HG03025 (cell line): ENCODE measurements at regions not wholly inside any gene's neighbourhood (a gene's known extent, or its start where the extent isn't known, plus 50 kb on each side); places are given as distances from the start of the nearest gene placed in this dataset.

Experiments
- ATAC-seq: cut with Tn5 transposase; IDR thresholded peaks from one replicate; pipeline ENCODE4 v1.9.1; 2021; ENCODE audit warnings: mild to moderate bottlenecking, moderate library complexity; ENCODE audit not compliant: unreplicated experiment, low FRiP score

DNA sequence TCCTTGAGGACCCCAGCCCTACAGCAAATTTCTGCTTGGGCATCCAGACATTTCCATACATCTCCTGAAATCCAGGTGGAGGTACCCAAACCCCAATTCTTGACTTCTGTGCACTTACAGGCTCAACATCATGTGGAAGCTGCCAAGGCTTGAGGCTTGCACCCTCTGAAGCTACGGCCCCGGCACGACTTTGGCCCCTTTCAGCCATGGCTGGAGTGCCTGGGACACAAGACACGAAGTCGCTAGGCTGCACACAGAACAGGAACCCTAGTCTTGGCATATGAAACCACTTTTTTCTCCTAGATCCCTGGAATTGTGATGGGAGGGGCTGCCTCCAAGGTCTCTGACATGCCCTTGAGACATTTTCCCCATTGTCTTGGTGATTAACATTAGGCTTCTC lies 1417.7 kb downstream of the ARAP2 start:
- no peak for ATAC-seq

DNA sequence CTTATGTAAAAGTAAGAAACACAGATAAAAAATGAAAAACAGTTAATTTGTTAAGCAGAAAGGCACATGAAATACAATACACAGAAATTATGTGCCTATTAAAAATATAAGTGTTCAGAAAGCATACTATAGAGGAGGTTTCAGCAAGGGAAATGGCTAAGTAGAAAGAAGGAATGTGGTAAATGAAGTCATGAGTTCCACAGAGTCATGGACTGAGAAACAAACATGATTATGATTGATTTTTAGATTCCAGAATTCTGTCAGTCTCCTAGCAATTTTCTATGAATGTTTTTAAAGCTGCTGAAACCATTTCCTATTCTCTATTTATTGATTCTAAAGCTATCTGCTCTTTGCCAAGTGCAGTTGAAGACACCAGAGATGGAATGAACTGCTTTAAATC lies 1398.4 kb downstream of the ARAP2 start:
- ATAC-seq: no peak

DNA sequence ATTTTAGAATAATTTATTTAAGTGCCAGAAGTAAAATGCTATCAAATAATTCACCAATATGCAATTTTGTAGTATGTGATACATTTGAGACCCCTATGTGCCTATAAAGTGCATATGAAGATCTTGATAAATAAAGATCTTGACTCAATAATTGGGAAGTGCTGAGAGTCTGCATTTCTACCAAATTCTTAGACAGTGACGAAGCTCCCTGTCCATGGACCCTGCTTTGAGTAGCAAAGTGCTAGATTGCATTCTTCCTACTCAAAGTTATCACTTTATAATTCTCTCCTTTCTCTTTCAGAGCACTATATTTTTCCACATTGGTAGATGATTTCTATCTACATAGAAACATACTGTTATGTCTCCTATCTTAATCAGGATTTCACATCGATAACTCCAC lies 1393.9 kb downstream of the ARAP2 start:
- ATAC-seq: no peak

DNA sequence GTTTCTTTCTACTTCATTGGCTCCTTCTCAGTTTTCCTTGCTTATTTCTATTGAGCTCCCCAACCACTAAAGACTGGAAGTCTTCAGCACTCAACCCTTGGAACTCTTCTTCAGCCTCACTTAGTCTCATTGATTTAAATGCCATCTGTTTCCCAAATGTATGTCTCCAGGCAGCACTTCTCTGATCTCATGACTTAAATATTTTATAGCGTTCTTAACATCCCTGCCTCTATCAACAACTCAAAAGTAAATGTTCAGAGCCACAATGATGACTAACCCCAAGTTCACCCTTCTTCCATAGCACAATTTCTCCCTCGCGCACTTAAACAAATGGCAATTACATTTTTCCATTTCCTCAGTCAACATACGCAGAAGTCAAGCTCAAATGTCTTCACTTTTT lies 1393.3 kb downstream of the ARAP2 start:
- no peak for ATAC-seq

DNA sequence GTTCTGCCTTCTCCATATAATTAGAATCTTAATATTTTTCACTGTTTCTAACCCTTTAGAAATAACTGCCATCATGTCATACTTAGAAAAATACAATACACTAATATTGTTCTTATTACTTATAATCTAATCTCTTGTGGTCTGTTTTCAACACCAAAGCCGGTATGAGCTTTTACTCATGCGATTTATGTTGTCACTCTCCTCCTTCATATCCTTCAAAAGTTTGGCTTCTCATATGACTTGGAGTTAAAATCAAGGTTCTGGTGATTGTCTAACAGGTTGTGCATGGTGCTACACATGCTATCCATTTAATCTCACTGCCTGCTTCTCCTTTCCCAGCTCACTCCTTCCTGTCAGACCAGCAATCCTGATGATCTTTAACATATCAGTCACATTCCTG lies 1392.9 kb downstream of the ARAP2 start:
- ATAC-seq: no peak

DNA sequence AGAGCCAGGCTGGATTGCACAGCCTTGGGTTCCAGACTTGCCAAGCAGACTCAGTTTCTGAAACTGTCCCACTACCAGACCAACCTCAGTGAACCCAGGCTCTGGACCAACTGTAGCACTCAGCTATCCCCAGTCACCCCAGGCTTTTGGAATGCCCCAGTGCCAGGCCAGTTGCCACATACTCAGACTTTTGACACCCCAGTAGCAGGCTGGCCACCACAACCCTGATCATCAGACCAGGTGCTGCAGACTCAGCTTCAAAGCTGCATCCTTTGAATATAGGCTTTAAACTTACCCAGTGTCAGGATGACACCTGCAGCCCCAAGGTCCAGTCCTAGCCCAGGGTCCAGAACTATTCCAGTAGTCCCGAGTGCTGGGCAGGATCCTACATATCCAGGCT lies 1389.9 kb downstream of the ARAP2 start:
- no peak for ATAC-seq

DNA sequence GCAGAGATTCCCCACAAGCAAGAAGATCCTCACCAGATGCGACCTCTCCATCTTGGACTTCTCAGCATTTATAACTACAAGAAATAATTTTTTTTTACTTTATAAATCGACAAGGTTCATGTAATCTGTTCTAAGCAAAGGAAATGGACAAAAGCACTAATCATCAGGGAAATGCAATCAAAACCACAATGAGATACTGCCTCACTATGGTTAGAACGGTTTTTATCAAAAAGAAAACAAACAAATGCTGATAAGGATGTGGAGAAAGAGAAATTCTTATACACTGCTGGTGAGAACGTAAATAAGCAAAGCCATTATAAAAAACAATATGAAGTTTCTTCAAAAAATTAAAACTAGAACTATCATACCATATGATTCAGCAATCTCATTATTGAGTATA lies 1382.6 kb downstream of the ARAP2 start:
- ATAC-seq: no peak

DNA sequence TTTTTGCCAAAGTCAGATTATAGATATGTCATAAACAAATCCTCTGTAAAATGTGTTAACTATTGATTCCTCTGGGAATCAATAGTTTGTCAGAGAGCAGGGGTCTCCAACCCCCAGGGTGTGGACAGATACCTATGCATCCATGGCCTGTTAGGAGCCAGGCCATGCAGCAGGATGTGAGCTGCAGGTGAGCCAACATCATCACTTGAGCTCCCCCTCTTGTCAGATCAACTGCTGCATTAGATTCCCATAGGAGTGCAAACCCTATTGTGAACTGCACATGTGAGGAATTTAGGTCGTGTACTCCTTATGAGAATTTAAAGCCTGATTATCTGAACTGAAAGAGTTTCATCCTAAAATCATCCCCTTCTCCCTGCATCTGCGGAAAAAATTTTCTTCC lies 1365.4 kb downstream of the ARAP2 start:
- no peak for ATAC-seq

DNA sequence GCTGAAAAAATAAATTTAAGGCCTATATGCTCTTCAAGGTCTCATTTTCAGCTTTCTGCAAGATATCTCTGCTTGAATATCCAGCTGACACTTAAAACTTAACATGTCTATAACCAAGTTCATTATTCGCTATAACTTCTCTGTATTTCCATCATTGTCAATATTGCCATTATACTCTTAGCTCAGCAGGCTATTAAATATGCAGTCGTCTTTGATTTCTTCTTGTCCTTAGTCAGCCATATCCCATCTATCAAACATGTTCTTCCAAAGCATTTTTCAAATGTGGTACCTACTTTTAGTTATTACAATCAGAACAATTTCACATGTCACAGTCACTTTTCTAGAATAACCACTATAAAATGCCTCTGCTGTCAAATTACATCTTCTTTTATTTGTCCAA lies 1364.1 kb downstream of the ARAP2 start:
- no peak for ATAC-seq

DNA sequence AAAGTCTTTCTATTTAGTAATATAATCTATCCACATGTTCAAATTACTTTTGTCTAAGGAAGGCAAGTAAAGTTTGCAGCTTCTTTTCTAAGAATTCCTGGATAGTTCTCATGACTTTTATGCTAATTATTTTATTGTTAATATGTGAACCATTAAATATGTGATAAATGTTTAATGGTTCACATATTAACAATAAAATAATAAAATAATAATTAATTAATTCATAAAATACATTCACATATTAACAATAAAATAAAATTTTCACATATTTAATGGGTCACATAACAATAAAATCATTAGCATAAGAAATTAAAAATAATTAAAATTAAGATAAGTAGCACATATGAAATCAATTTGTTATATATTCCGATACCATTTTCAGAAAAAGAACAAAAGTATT lies 1352.4 kb downstream of the ARAP2 start:
- no peak for ATAC-seq

DNA sequence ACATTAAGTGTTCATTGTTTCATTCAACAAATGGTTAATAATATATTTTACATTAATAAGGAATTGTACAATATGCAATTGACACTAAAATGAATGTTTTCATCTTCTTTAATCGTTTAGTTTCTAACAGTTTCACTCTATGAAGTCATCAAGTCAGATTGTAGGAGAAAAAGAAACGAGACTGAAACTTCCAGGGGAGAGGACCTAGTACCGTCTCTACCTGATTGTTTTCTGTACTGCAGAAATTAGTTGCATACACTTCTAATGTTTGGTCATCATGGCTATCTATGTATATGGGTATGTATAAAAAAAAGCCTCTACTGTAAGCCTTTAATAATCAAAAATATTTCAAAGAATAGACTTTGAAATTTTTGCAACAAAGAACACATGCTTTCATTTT lies 1350.9 kb downstream of the ARAP2 start:
- ATAC-seq: no peak

DNA sequence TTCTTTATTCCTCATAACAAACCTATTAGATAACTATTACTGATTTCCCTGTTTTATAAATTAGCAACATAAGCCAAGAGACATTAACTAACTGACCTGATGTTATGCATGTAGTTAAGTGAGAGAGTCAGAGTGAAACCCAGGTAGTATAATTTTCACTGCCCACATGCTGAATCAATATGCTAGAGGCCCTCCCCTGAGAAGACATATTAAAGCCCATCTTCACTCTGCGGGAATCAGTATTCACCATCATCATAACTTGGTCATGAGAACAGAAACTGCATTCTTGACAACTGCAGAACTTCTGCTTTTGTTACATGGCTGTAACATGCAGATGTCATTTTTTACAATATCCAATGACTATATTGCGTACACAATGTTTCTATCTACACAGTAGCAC lies 1324.3 kb downstream of the ARAP2 start:
- ATAC-seq: no peak

DNA sequence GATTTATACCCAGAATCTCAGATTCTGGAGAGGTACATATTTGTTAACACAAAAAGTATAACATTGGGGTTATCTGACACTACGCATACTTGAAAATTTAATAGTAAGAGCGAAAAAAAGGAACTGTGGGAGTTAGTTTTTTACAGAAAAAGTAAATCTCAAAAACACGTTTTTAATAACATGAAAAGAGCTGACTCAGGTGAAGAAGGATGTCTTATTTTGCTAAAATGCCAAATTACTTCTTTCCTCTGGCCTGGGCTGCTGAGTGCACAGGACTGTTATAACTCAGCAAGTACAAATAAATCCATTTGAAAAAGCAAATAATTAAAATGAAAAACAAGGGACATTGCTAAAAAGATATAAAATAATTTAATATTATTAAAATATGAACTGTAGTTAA lies 1322.9 kb downstream of the ARAP2 start:
- ATAC-seq: no peak

DNA sequence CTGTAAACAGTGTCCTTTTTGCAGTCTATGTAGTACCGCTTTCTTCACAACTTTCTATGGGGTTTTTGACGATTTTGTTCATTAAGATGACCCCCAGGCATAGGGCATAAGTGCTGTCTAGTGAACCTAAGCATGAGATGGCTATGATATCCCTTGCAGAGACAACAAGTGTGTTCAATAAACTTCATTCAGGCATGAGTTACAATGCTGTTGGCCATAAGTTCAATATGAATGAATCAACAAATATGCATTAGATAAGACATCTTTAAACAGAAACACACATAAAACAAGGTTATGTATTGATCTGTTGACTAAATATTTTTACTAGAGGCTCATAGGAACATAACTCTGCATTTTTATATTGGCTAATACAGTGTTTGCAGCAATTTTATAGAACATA lies 1322.0 kb downstream of the ARAP2 start:
- ATAC-seq: no peak

DNA sequence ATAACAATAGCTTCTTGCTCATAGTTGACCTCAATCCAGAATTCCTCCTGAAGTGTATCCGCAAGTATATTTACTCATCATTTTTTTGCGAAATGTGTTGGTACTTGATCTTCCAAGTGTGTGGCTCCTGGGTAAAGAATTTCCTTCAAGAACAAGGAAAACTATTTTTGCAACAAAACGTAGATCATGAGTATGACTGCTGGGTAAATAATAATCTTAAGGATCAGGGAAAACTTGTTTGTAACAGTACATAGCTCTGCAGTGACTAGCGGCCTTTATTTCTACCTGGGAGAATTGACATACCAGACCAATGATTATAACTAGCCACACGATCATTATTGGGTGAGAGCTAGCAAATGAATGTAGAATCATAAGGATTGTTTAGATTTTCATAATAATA lies 1311.7 kb downstream of the ARAP2 start:
- no peak for ATAC-seq

DNA sequence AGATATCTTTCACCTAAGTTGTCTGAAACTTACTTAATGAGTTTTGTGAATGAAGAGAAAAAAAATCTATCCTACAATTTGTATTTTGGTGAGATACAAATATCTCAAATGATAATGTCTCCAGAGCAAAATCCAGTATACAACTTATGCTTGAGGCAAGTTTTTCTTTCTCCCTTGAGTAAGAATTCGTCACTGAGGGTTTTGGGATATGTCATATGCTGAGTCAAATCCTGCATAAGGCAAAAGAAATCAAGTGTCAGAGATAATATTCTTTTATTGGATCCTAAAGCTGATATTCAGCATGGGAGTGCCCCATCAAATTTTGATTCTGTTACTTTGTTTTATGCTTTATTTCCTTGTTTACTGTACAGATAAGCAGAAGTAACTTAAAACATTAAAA lies 1308.6 kb downstream of the ARAP2 start:
- ATAC-seq: no peak

DNA sequence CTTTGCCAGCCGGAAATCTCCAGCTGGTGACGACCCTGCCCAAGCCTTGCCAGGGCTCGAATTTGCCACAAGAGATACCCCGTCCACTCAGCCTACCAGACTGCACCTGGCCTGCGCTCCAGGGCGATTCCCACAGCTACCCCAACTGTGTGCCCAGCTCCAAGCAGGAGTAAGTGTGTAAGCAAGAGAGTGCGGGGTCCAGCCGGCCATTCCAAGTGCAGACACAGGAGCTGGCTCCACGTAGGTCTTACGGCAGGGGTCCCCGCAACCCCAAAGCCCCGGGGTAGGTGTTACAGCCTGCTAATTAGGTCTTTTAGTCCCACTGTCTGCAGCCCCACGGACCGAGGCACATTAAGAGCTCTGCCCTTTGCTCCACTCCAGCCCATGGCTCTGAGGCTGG lies 1305.2 kb downstream of the ARAP2 start:
- no peak for ATAC-seq

DNA sequence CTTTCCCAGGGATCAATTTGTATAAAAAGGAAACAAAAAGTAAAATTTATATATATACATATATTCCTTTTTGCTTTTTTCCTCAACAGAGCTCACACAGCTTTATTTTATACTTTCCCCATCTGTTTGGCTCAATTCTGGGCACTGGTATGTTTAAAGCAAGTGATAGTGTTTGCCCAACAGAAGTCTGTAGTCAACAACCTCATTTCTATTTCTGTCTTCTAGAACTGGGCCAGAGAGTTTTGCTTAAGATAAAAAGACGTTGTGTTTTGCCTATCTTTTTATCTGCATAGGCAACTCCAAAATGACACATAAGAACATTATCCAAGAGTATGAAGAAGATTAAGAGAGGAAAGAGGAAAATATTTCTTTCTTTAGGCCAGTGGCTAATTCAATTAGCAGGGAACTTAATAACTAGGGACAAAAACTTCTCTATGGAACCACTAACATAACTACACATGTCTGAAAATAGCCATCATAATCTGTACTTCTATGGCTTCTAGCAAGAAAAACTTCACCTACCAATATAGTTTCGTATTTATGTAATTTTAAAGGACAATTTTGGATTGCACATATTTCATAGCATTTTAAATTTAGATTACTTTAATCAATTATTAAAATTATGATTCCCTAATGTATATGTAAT lies 1300.5 kb downstream of the ARAP2 start:
- ATAC-seq: no peak

DNA sequence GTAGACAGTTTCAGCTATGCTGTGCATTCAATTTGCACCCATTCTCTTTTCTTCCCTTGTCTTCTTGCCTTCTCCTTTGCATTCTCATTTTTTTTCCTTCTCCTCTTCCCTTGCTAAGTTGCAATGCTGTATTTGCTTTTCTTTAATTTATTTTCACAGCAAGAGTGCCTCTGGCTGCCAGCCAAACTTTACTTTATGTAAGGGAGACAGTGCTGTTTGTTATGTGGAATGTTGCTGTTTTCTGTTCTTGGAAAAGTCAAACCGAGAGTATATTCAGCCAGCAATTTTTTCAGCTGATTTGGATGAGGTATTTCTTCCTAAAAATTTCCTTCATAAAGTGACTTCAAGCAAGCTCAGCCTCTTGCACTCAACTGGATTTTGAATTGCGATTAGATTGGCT lies 1293.4 kb downstream of the ARAP2 start:
- ATAC-seq: no peak

DNA sequence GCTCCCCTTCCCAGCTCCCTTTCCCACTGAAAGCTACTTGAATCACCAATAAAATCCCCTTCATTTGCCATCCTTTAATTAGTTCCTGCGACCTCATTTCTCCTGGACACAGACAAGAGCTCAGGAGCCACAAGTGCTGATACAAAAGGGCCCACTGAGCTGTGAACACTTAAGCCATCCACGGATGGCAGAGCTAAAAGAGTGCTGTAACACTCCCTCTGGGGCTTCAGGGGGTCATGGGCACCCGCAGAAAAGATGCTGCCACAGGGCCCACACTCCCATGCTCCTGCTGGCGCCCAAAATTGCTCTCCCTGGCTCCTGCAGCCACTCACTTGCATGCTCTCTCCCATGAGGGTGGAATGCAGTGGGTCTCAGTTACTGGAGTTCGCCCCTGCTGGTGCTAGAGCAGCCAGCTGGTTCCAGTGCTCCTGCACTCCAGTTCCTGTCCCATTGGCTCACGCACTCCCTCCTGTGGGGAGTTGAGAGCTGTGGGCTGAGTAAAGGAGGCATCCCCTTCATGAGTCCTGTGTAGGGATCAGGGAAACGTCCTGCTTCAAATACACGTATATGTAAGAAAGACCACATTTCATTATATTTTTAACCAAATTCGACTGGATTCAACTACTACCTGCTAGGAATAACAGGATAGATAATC lies 1291.0 kb downstream of the ARAP2 start:
- ATAC-seq: no peak

DNA sequence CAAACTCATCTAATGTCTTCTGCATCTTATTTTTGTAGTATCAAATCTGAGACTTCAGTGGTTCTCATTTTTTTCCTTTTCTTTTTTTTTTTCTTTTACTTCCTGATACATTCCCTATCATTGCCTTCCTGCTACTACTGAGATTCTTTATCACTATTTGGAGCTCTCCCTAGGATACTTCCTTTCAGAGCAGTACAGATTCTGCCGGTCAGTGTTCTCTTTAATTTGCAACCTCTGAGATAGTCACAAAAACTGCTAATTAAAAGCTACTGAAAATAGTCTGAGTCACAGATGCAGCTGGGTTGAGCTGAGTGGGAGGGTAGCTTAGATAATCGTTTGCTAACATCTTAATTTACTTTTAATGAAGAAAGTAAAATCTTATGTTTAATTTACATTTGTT lies 1279.7 kb downstream of the ARAP2 start:
- ATAC-seq: no peak

DNA sequence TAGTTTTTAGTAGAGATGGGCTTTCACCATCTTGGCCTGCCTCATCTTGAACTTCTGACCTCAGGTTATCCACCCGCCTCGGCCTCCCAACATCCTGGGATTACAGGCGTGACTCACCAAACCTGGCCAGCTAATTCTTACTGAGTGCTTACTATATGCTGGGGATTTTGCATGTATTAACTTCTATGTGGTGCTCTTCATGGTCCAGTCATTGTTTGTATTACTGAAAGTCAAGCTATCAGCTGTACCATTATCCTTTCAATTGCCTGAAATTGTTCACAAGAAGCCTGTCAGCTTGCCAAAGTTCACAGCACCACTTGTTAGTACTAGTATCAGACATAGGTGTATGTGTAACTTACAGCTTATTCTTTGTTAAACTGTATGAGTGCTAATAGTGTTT lies 1272.1 kb downstream of the ARAP2 start:
- no peak for ATAC-seq
